NCI-H187 (cell line): ENCODE measurements at regions not wholly inside any gene's neighbourhood (a gene's known extent, or its start where the extent isn't known, plus 50 kb on each side); places are given as distances from the start of the nearest gene placed in this dataset.

Experiments used
- DNase-seq, 2 experiments: peaks; one replicate each; lab custom pipeline; 2025; lab: John Stamatoyannopoulos, UW

DNA sequence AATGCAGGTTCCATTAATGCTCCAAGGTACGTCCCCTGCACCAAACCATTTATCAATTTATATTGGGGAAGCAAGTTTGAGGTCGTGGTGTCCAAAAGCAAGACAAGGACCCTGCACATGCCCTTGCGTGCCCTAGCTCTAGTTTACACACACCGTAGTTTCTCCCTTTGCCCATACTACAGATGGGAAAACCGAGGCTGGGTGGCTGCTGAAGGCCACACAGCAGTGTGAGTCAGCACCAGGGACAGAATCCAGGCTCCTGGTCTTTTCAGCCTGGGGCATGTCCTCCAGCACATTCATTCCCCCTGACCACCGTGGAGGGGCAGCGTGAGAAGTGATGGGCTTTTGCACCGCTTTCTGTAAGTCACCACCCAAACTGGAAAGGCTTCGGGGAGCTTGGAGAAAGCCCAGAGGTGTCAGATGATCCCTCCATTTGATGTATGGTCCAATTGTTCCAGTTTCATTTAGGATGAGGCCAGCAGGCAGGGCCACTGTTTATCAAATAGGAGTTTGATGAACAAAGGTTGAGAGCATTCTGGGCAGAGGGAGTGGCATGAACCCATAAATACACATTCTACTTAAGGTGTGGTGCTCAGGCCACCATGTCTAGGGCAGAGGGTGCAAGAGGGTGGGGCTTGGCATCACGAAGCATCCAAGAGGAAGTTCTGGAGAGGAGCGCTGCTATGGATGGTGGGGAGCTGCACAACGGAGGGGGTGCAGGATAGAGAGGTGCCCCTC, 274.1 kb downstream of the HAUS1 start:
- DNase-seq, result no peak

DNA sequence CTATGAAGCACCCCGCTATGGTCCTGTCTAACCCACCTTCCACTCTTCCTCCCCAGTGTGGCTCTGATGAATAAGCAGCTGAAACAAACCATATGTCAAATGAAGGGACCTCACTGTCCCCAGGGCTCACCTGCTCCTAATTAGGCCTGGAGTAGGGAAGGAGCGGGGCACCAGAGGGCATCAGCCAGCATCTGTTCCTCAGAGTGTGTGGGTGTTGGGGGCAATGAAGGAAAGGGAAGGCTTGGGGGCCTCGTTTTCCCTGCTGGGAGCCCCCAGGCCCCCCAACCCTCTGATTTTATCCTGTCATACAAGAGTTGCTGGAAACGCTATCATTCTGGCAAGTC, 274.7 kb downstream of the HAUS1 start:
- no peak for DNase-seq

DNA sequence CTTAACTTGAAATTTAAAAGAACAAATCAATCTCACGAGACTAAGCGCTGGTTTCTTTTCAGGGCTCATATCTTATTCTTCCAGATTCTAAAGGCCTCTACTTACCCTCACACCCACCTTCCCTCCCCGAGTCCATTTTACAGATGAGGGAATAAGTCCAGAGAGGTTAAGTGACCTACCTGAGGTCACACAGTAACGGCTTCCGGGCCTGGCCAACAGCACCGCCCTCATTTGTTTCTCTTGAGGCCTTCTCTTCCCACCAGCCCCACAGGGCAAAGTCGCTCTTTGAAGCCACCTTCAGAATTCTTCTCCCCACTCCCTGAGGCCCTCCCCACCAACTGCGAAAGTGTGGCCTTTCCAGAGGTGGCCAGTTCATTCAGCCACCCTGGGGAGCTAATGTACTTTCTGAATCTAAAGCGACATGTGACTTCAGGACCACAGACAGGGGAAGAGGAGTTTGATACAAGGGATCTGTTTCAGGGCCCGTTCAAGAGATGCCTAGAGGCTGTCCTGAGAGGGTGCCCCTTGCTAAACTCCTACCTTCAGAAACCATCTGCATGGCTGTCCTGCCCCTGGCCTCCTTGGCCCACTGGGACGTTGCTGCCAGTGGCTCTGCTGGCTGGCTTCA, 275.3 kb downstream of the HAUS1 start:
- no peak for DNase-seq

DNA sequence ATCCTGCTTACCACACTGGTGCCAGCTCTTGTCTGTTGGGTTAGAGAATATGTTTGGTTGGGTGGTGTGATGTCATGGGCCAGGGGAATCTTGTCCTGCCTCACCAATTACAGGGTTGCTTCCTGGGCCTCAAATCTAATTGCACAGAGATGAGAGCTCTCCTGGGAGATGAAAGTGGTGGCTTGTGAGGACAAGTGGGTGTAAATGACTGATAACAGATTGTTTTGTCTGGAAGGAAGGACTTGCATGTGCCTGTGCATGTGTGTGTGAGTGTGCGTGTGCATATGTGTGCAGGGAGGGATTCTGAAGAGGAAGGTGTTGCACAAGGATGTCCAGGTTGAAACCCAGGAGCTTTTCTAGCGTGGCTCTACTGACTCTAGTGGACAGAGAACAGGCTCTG, 271.9 kb downstream of the LOXHD1 start:
- DNase-seq, result peak in 1 of 2 experiments; percentile 42

DNA sequence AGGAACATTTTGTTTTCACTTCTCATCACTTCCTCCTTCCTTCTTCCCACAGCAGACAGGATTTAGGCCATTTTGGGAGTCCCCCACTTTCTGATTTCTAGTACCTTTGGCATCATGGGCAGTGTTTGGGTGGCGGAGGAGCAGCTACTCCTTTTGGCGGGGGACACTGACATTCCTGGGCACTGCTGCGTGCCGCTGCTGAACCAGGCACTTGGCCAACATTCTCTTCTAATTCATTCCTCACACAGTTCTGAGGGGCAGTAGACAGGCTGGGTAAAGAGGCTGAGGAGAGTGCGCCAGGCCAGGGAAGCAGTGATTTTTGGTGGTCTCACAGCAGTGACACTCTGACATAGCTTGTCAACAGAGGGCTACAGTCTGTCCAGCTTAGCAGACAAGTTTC, 270.2 kb downstream of the LOXHD1 start:
- no peak for DNase-seq

DNA sequence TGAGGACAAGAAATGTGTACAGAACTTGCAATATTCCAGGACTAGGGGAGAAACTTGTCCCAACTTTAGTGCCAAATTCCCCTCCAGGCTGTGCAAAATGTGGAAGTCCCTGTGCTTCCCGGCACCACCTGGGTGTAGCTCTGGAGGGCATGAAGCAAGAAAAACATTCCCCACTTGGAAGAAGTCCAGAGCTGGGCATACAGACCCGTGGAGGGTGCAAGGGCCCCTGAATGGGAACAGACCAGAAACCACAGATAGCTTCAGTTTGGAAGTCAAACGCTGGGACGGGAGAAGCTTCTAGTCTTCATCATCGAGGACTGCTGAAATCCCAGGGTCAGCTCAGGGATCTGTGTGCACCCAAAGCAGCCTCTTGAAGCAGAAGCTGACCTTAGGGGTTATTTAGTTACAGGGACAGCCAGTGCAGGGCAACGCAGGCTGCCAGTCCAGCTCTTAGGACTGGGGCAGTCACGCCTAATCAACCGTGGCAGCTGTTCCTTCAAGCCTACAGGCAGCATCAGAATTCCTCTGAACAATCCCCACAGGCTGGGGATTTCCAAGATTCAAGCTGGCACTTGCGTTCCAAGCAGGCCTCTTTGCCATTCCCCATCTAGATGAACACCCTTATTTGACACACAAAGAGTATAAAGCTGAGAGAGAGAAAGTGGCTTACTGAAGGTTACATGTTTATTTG, 269.4 kb downstream of the LOXHD1 start:
- no peak for DNase-seq

DNA sequence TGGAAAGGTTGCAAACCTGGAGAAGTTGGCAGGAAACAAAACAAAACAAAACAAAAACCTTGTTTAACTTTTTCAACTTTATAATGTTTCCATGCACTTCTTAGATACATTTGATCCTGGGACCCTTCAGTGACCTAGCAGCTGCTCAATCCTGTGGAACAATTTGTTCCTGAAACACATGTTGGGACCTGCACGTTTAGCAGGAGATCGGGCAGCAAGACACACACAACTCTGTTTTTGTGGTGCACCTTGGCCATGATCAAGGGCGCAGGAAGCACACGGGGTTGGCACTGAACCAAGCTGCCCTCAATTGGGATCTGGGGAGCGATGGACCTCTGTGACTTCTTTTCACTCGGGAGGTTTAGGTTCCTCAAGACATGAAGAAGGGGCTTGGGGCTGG, 268.7 kb downstream of the LOXHD1 start:
- DNase-seq, result no peak

DNA sequence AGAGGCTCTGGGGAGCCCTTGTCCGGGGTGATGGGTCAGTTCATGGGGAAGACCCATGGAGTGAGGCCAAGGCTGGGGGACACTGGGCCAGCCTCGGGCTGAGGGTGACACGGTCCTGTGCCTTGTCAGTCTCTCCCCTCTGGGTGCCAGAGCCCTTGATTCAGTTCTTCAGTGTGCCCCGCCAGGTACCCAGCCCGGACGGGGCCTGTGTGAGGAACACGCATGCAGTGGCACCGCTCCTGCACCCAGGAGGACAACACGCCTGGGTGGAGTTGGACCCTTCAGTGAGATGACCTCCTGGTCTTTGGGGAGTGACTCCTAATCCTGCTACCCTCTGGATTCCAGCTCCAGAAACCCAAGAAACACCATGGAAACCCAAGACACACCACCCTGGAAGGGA, 264.4 kb downstream of the LOXHD1 start:
- no peak for DNase-seq

DNA sequence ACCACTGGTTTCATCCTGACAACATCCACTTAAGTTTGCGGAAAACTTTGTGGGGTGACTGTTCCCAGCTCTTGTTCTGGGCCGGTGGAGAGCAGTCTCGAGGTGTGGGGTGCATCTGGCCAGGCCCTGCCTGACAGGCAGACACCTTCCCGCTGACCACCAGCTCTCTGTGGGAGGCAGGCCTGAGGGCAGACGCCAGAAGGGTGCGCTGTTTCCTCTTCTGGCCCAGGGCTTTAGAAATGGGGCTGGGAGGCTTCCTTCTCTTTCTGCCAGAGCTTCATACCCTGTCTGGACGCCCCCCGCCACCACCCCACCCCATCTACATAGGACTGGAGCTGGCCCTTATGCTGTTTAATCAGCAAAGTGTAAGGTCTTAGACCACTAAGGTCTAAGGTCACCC, 263.8 kb downstream of the LOXHD1 start:
- DNase-seq, result no peak

DNA sequence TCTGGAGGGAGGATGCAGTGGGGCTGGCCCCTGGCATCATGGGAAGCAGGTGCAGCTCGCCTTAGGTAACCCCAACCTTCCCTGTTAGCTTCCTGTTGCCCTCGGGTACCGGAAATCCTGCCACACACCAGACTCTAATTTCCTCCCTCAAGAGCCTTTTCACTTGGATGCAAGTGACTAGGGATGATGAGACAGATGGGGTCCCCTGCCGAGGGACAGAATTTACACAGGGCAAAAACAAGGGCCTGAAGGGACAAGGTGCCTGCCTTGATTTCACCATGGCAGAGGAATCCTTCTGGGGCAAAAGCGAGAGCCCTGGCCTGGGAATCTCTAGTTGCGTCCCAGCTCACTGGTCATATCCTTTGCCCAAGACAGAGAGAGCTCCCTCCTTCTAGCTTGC, 263.1 kb downstream of the LOXHD1 start:
- no peak for DNase-seq

DNA sequence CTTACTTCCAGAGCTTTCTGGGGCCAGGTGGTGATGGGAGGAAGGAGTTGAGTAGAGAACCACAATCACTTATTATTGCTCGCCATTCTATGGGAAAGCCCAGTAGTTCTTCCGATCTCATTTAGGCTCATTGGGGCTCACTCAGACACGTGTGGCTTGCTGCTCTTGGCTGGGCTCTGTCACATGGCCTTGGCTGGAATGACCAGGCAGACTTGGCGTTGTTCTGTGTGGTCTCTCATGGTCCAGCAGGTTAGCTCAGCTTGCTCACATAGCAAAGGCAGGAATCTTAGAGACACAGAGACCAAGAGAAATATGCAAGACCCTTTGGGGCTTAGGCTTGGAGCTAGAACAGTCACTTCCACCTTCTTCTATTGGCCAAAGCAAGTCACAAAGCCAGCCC, 261.2 kb downstream of the LOXHD1 start:
- no peak for DNase-seq

DNA sequence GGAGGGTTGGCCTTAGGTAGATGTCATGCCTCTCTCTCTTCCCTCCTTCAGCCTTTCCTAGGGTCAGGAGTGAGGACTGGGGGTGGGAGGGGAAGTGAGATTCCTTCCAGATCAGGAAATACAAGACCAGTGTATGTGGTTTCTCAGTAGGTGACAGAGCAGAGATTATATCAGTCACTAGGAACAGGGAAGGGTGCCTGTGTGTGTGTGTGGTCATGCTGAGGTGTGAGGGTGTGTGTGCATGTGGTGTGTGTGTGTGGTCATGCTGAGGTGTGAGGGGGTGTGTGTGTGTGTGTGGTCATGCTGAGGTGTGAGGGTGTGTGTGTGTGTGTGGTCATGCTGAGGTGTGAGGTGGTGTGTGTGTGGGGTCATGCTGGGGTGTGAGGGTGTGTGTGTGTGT, 259.8 kb downstream of the LOXHD1 start:
- DNase-seq, result no peak

DNA sequence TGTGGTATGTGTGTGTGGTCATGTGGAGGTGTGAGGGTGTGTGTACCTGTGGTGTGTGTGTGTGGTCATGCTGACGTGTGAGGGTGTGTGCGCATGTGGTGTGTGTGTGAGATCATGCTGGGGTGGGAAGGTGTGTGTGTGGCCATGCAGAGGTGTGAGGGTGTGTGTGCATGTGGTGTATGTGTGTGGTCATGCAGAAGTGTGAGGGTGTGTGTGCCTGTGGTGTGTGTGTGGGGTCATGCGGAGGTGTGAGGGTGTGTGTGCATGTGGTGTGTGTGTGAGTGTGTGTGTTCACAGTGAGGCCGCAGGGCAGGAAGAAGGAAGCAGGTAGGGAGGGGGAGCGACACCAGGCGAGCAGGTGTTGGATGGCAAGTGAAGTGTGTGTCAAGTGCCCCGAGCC, 259.0 kb downstream of the LOXHD1 start:
- DNase-seq, result peak in 1 of 2 experiments; percentile 53

DNA sequence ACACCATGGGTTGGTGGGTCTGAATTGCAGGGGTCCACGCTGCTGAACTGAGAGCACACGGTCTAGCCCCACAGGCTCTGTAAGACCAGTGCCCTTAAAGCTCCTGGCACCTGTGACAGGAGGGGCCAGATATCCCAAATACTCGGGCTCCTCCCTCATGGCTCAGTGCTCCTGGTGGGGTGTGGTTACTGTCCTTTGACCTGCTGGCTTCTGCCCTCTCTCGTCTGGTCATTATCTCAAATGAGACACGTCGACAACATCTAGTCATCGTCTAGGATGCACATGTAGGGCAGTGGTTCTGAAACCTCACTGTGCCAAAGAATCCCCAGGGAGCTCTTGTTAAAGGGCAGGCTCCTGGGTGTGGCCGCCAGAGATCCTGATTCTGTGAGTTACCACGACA, 258.4 kb downstream of the LOXHD1 start:
- DNase-seq, result no peak

DNA sequence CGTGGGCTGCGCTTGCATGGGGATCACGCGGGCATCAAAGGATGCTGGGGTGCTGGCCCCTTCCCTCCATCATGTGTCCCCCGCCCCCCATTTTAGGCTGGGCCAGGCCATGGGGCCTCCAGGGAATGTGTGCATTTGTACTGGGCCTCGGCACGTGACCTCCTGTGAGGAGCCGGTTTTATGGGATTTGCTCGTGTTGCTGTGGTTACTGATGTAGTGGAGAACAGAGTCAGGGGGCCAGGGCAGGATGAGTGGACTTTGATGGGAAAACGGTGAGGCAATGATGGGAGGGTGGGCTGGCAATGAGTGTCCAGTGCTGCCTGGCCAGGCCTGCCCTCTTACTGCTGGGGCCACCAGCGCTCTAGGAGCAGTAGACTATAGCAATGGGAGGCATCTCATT, 257.7 kb downstream of the LOXHD1 start:
- DNase-seq, result no peak

DNA sequence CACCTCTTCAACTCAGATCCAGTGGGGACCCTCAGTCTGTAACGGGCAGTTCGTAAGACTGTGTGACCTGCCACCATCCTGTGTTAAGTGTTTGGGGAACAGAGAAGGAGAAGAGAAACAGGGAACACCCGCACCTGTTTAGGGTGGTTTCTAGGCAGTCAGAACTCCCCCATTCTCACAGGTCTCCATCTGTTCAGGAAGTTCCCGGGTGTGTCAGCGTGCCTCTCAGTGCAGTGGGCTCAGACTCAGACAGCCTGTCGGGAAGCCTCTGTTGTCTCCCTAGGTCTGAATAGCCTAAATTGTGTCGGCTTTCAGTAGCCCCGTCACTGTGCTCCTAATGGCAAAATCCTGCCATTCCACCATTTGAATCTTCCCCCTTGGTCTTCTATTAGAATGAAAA, 256.6 kb downstream of the LOXHD1 start:
- no peak for DNase-seq

DNA sequence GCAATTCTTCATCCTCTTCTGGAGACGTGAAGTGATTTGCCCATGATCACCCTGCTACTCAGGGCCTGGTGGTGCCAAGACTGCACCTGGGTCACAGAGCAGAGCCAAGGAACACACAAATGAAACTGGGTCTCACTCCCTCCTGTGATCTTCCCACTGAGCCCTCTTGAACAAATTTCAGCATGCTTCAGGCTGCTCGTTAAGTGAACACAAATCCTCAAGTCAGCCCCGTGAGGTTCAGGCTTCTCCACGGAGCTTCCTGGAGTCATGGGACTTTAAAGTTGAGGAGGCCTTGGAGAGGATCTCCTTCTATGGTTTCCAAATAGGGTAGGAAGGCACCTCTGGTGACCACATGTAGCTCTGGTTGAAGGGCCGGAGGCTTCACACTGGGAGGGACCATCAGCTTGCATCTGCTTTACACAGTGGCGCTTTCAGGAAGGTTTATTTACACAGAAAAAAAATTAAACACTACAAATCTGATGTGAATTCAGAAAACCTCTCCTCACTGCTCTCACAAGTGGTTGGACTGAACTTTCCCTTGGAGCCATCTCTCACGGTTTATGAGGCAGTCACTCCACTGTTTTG, 255.4 kb downstream of the LOXHD1 start:
- DNase-seq, result peak in 1 of 2 experiments; percentile 55

DNA sequence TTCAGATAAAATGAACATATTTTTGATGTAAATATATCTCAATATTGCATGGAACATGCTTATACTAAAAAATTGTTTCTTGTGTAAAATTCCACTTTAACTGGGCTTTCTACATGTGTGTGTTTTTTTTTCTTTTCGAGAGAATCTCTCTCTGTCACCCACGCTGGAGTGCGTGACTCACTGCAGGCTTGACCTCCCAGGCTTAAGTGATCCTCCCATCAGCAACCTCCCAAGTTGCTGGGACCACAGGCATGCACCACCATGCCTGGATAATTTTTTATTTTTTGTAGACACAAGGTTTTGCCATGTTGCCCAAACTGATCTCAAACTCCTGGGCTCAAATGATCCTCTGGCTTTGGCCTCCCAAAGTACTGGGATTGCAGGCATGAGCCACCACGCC, 254.6 kb downstream of the LOXHD1 start:
- DNase-seq, result no peak

DNA sequence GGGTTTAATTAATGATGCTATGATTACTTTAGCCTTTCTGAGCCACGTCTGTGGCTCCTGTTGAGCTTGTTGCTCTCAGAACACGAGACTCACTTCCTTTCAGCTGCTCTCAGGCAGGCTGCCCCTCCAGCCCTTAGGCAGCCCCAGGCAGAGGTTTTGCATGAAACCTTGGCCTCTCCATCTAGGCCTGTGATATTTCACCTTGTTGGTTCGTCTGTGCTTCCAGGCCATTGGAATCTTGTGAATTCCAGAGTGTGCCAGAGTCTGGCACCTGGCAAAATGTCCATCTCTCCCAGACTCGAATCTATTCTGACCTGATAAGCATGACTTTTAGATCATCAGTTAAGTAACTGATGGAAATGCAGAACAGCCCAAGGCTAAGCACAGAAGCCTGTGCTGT, 254.1 kb downstream of the LOXHD1 start:
- no peak for DNase-seq

DNA sequence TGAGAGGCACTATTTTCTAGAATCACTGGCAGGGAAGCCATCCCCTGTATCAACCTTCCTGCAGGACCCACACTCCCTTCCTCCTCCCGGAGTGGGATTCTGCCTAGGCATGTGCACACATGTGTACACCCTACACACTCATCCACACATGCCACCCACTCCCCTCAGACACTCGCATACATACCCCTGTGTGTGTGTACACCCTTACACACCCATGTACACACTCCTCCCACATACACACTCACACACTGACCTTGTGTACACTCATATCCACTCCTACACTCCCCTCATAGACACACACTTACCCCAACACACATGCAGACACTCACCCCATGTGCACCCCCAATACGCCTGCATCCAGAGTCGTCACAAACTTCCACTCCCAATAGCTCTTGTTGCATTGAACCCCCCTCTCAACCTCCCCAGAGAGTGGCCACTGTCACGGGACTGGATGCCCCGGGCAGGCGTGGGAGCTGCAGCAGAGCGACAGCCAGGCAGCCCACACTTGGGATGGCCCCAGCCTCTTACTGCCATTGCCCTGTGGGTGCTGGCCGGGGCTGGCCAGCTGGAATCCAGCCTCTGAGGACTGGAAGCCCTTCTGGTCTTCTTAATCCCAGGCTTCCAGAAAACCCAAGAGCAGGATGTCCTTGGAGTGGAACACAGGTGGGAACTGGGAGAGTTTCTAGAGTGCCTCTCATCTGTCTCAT, 251.0 kb downstream of the LOXHD1 start:
- DNase-seq, result no peak

DNA sequence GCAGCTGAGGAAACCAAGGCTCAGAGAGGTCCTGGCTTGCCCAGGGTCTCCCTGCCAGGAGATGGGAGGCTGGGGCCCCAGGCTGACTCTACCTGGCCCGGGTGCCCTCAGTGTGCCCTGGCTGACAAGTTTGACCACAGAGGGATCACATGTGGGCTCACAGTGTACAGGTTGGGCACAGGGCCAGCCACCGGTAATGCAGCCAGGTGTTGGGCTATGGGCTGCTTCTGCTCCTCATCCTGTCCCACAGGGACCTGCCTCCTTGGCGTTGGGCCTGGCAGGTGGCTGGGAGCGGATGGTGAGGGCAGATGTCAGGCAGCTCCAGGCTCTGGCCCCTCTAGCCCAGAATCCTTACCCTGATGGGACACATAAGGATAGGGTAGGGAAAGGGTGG, 250.5 kb downstream of the LOXHD1 start:
- DNase-seq, result no peak

DNA sequence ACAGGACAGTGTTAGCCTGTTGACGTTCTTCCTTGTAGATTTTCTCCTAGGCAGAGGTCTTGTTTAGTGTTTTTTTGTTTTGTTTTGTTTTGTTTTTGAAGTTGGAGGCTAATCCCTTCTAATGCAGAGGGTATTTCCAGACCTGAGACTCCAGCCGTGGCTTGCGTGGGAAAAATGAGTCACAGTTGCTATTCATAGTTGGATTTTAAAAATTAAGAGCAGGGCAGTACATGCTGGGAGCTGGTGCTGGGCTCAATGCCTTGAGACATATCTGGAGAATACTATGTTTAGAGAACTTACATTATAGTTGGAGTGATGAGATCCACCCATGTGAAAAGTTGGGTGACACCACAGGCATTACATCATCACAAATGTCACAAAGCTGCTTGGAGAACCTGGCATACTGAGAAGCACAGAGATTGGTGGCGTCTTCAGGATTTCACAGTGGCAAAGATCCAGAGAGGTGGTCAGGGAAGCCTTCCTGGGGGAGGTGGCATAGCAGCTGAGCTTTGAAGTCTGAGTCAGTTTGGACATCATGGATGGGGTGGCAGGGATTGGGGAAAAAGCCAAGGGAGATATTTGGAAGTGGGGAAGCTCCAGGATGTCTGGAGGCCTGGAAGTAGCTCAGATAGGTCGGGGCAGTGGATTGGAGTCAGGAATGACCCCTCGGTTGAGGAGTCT, 249.4 kb downstream of the LOXHD1 start:
- DNase-seq, result no peak
